ENCODE measurements at regions not wholly inside any gene's neighbourhood (a gene's known extent, or its start where the extent isn't known, plus 50 kb on each side); places are given as distances from the start of the nearest gene placed in this dataset.

DNA sequence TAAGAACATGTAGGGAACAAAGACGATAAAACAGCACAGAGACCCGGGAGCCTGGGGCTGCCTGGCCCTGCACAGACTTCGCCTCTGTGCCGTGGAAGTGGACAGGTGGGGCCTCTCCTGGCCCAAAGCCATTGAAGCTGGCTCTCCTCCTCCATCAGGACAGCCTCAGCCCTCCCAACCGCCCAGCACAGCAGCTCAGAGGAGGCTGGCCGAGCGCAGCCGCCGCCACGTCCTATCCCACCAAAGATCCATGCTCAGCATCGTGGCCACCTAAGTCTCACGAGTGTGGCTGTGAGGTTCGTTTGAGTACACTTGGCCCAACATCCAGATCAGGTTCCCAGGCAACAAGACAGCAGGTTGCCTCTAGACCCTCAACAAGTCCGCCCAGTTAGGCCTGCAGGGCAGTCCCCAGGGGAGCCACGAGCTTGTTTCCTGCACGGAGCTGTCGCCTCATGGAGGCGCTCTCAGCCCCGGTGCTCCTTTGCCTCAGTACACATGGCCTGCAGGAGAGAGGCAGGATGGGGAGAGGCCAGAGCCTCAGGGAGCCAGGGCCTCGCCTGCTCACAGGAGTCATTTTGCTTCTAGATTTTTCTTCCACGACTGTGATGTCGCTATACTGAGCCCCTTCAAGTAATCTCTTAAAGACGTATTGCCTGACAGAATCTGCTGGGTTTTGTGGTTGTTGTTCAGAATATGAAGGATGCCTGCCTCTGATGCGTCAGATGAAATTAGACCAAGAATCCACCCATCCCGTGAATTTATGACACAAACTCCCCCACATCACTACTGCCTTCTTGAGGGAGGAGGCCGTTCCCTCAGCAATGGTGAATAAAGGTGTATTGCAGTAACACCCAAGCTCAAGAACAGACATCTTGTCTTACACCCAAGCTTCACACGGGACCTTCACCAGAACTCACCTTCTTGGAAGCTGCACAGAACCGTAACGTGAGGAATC is 102.7 kb downstream of the RNASET2 start:
- DNase-seq = no peak
- H3K27ac ChIP-seq = no peak overlapping the region
- H3K36me3 ChIP-seq = no peaks in the 10 kb centered on the region
- 87 to 88% methylated on average over 29 of the region's 29 CpGs for WGBS, 2 donors
- no peaks in the 10 kb centered on the region for H3K9me3 ChIP-seq
- no peak for ATAC-seq
- peaks cover 0 to 12% (median 0%) of the 10 kb centered on the region in 9 donors for H3K4me1 ChIP-seq
- peaks cover 0 to 6% (median 0%) of the 10 kb centered on the region in 7 donors for H3K27me3 ChIP-seq
- H3K4me3 ChIP-seq = no peak overlapping the region
- intact Hi-C loops (cut with DNase I) = no loop called here
- TF ChIP-seq, protein P1, sequence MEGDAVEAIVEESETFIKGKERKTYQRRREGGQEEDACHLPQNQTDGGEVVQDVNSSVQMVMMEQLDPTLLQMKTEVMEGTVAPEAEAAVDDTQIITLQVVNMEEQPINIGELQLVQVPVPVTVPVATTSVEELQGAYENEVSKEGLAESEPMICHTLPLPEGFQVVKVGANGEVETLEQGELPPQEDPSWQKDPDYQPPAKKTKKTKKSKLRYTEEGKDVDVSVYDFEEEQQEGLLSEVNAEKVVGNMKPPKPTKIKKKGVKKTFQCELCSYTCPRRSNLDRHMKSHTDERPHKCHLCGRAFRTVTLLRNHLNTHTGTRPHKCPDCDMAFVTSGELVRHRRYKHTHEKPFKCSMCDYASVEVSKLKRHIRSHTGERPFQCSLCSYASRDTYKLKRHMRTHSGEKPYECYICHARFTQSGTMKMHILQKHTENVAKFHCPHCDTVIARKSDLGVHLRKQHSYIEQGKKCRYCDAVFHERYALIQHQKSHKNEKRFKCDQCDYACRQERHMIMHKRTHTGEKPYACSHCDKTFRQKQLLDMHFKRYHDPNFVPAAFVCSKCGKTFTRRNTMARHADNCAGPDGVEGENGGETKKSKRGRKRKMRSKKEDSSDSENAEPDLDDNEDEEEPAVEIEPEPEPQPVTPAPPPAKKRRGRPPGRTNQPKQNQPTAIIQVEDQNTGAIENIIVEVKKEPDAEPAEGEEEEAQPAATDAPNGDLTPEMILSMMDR (IDR thresholded peaks at IDR 0.05) = no peak

DNA sequence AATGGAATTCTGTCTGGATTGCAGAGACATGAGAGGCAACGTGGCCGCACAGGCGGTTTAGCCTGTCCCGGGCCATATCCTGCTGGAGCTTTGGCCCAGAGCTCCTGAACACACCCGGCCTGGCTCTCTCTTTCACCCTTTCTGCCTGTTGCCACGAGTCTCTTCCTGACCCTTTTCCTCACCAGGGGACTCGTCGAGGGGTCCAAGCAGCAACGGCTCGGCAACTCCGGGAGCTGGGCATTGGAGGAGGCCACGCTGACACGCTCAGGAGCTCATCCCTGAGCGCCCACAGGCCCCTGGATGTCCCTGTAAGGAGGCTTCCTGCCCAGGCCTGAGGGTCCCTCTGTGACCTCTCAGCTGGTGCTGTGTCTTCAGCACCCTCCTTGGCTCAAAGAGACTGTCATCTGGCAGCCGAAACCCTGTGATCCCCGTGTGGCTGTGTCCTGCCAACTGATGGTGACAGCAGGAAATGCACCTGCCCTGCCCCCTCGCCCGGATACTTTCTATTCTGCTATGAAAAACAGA is 103.8 kb downstream of the RNASET2 start:
- WGBS, 2 donors = 62 to 69% methylated on average over 18 of the region's 18 CpGs
- TF ChIP-seq, protein P1 (IDR thresholded peaks at IDR 0.05) = no peak
- peaks cover 0 to 8% (median 0%) of the 10 kb centered on the region in 11 donors for H3K9me3 ChIP-seq
- ATAC-seq (peak in 2 of 8 donors; percentile 41 to 49), DNase-seq (no peak)
- peaks cover 0 to 12% (median 0%) of the 10 kb centered on the region in 9 donors for H3K4me1 ChIP-seq
- no peaks in the 10 kb centered on the region for H3K36me3 ChIP-seq
- H3K27ac ChIP-seq = peak overlapping the region in 2 of 10 donors; percentile 23 to 41
- H3K27me3 ChIP-seq = peaks cover 0 to 3% (median 0%) of the 10 kb centered on the region in 7 donors
- H3K4me3 ChIP-seq = no peak overlapping the region
- intact Hi-C loops (cut with DNase I) = no loop called here

DNA sequence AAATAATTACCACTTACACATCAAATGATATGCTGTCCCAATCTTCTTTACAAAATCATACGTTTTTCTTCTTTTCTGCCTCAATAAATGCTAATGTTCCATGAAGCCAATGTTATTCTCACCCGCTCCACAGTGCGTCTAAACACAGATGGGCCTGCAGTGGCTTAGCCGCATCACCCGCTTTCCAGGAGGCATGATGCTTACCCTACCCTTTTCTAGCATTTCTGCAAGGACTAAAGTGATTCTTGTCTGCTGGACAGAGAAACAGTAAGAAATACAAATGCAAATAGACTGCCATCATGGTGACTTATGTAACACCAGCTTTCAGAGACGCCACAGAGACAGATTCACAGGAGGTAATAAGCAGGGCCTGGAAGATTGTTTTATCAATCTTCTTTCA is 104.4 kb downstream of the RNASET2 start:
- TF ChIP-seq, protein P1 (IDR thresholded peaks at IDR 0.05) = no peak
- no peak overlapping the region for H3K4me3 ChIP-seq
- no peaks in the 10 kb centered on the region for H3K27me3 ChIP-seq
- ATAC-seq (no peak), DNase-seq (no peak)
- no peaks in the 10 kb centered on the region for H3K36me3 ChIP-seq
- H3K4me1 ChIP-seq = peaks cover 0 to 12% (median 0%) of the 10 kb centered on the region in 9 donors
- 93 to 94% methylated on average over 6 of the region's 6 CpGs for WGBS, 2 donors
- intact Hi-C loops (cut with DNase I) = no loop called here
- H3K9me3 ChIP-seq = peaks cover 0 to 14% (median 0%) of the 10 kb centered on the region in 11 donors
- H3K27ac ChIP-seq = peak overlapping the region in 2 of 10 donors; percentile 23 to 41

DNA sequence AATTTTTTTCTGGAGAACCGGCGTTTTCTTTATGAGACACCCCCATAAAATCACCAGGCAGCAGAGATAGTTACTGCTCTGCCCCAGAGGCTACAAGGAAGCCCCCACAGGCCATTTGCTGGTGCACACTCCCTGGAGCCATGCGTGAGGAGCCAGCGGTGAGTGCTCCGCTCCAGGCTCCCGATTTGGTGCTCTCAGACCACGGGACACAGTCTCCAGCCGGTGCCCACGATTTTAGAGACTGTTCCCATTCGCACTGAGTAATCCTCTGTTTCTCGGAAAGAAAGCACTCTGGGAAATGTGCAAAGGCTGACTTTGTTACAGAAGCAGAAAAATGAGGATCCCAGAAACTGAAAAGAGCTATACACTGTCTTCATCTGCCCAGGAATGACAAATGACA is 104.9 kb downstream of the RNASET2 start:
- 93 to 94% methylated on average over 11 of the region's 11 CpGs for WGBS, 2 donors
- no peak overlapping the region for H3K27ac ChIP-seq
- no peak overlapping the region for H3K4me3 ChIP-seq
- peaks cover 0 to 12% (median 0%) of the 10 kb centered on the region in 9 donors for H3K4me1 ChIP-seq
- peaks cover 0 to 18% (median 0%) of the 10 kb centered on the region in 11 donors for H3K9me3 ChIP-seq
- intact Hi-C loops (cut with DNase I) = no loop called here
- DNase-seq (no peak), ATAC-seq (no peak)
- H3K36me3 ChIP-seq = no peaks in the 10 kb centered on the region
- H3K27me3 ChIP-seq = no peaks in the 10 kb centered on the region
- TF ChIP-seq, protein P1 (IDR thresholded peaks at IDR 0.05) = no peak

All from heart right ventricle (tissue), 16 donors.